ENCODE measurements at regions not wholly inside any gene's neighbourhood (a gene's known extent, or its start where the extent isn't known, plus 50 kb on each side); places are given as distances from the start of the nearest gene placed in this dataset.

DNA sequence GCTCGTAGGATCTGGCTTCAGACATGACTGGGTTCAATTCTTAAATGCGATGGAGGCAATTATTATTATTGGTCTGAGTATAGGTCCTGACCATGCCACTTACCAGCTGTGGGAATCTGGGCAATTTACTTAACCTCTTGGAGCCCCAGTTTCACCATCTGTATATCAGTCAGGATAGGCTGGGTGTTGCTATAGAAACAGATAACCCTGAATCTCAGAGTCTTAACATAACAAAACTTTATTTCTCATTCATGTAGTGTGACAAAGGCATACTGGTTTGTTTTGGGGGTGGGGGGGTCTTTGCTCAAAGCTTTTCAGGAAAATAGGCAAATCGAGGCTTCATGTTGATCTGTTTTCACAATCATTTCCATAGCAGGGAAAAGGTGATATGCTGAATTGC is 199.6 kb upstream of the SRRM4 start:
- Histone ChIP-seq H3K9me3 (ENCODE audit: control insufficient read depth, low read length) (no peaks in the 10 kb centered on the region), H3K4me2 (ENCODE audit: low read length) (no peak overlapping the region), H3K4me3 (ENCODE audit: low read depth, low read length) (no peak overlapping the region), H3K27me3 (ENCODE audit: control insufficient read depth, insufficient read depth, low read length) (no peaks in the 10 kb centered on the region), H3K79me2 (no peaks in the 10 kb centered on the region), H3K36me3 (ENCODE audit: control insufficient read depth, insufficient read depth, low read length) (no peaks in the 10 kb centered on the region), H3K4me1 (no peaks in the 10 kb centered on the region), H3K9ac (no peak overlapping the region), H3K27ac (no peak overlapping the region), H2AFZ (no peak overlapping the region)
- TF ChIP-seq, protein P1, sequence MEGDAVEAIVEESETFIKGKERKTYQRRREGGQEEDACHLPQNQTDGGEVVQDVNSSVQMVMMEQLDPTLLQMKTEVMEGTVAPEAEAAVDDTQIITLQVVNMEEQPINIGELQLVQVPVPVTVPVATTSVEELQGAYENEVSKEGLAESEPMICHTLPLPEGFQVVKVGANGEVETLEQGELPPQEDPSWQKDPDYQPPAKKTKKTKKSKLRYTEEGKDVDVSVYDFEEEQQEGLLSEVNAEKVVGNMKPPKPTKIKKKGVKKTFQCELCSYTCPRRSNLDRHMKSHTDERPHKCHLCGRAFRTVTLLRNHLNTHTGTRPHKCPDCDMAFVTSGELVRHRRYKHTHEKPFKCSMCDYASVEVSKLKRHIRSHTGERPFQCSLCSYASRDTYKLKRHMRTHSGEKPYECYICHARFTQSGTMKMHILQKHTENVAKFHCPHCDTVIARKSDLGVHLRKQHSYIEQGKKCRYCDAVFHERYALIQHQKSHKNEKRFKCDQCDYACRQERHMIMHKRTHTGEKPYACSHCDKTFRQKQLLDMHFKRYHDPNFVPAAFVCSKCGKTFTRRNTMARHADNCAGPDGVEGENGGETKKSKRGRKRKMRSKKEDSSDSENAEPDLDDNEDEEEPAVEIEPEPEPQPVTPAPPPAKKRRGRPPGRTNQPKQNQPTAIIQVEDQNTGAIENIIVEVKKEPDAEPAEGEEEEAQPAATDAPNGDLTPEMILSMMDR (IDR thresholded peaks at IDR 0.05) = no peak

- H3K4me1 ChIP-seq = no peaks in the 10 kb centered on the region
- H3K4me2 ChIP-seq (ENCODE audit: low read length) = no peak overlapping the region
- no peak overlapping the region for H3K27ac ChIP-seq
- no peaks in the 10 kb centered on the region for H3K27me3 ChIP-seq (ENCODE audit: control insufficient read depth, insufficient read depth, low read length)
- H2AFZ ChIP-seq = no peak overlapping the region
- TF ChIP-seq, protein P1 (IDR thresholded peaks at IDR 0.05) = no peak
- no peaks in the 10 kb centered on the region for H3K79me2 ChIP-seq
- H3K9me3 ChIP-seq (ENCODE audit: control insufficient read depth, low read length) = no peaks in the 10 kb centered on the region
- no peaks in the 10 kb centered on the region for H3K36me3 ChIP-seq (ENCODE audit: control insufficient read depth, insufficient read depth, low read length)
- H3K9ac ChIP-seq = no peak overlapping the region
- H3K4me3 ChIP-seq (ENCODE audit: low read depth, low read length) = no peak overlapping the region
These were observed 197.6 kb upstream of the SRRM4 start for GRCh38 chr12:118783703-118784102.

DNA sequence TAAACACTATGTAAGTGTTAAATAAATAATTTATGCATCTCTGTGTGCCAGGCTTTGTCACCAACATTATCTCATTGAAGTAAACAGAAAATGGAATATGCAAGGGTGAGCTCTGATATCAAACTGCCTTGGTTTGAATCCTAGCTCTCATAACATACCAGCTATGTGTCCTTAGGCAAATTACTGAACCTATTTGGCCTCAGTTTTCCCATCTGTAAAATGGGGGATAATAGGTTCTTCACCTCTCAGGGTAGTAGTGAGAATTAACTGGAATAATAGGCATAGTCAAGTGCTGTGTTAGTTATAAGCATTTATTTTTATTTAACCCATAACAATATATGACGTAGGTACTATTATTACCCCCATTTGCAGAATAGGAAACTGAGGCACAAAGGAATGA is 190.8 kb upstream of the SRRM4 start:
- Histone ChIP-seq H3K9ac (no peak overlapping the region), H3K4me1 (no peaks in the 10 kb centered on the region), H3K36me3 (ENCODE audit: control insufficient read depth, insufficient read depth, low read length) (no peaks in the 10 kb centered on the region), H3K27me3 (ENCODE audit: control insufficient read depth, insufficient read depth, low read length) (no peaks in the 10 kb centered on the region), H3K27ac (no peak overlapping the region), H3K9me3 (ENCODE audit: control insufficient read depth, low read length) (no peaks in the 10 kb centered on the region), H3K79me2 (no peaks in the 10 kb centered on the region), H2AFZ (no peak overlapping the region), H3K4me3 (ENCODE audit: low read depth, low read length) (no peak overlapping the region), H3K4me2 (ENCODE audit: low read length) (no peak overlapping the region)
- TF ChIP-seq, protein P1 (IDR thresholded peaks at IDR 0.05) = no peak

GRCh38 chr12:118813778-118814357 is 167.5 kb upstream of the SRRM4 start:
- H3K79me2 ChIP-seq = no peaks in the 10 kb centered on the region
- H3K36me3 ChIP-seq (ENCODE audit: control insufficient read depth, insufficient read depth, low read length) = no peaks in the 10 kb centered on the region
- no peak overlapping the region for H3K4me2 ChIP-seq (ENCODE audit: low read length)
- H3K9me3 ChIP-seq (ENCODE audit: control insufficient read depth, low read length) = no peaks in the 10 kb centered on the region
- no peaks in the 10 kb centered on the region for H3K27me3 ChIP-seq (ENCODE audit: control insufficient read depth, insufficient read depth, low read length)
- H3K4me1 ChIP-seq = no peaks in the 10 kb centered on the region
- no peak overlapping the region for H3K27ac ChIP-seq
- TF ChIP-seq, protein P1 (IDR thresholded peaks at IDR 0.05) = no peak
- H3K9ac ChIP-seq = no peak overlapping the region
- H3K4me3 ChIP-seq (ENCODE audit: low read depth, low read length) = no peak overlapping the region
- H2AFZ ChIP-seq = no peak overlapping the region

- Histone ChIP-seq H3K4me1 (no peaks in the 10 kb centered on the region), H3K36me3 (ENCODE audit: control insufficient read depth, insufficient read depth, low read length) (no peaks in the 10 kb centered on the region), H3K4me3 (ENCODE audit: low read depth, low read length) (no peak overlapping the region), H3K4me2 (ENCODE audit: low read length) (no peak overlapping the region), H2AFZ (no peak overlapping the region), H3K9ac (no peak overlapping the region), H3K9me3 (ENCODE audit: control insufficient read depth, low read length) (no peaks in the 10 kb centered on the region), H3K79me2 (no peaks in the 10 kb centered on the region), H3K27me3 (ENCODE audit: control insufficient read depth, insufficient read depth, low read length) (no peaks in the 10 kb centered on the region), H3K27ac (no peak overlapping the region)
- TF ChIP-seq, protein P1 (IDR thresholded peaks at IDR 0.05) = no peak
These were observed 165.0 kb upstream of the SRRM4 start for GRCh38 chr12:118816296-118816695.
